ENCODE measurements at regions not wholly inside any gene's neighbourhood (a gene's known extent, or its start where the extent isn't known, plus 50 kb on each side); places are given as distances from the start of the nearest gene placed in this dataset.

DNA sequence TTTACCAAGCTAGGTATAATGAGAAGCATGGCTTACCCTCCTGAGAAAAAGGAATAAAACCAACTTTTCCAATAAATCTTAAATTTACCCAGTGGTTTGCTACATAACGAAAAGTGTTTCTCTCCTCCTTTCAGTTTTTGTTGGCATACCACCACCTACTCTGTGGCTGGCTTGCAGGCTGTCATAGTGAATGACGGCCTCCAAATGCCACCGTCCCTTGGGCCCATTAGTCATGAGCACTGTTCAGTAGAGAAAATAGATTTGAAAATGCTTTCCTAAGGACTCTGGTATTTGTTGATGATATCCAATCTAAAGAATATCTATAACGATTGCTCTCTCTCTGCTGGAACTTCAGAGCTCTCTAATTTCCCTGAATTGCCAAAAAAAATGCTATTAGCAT is 488.3 kb downstream of the MAGEE1 start:
- peaks cover 0 to 5% (median 0%) of the 10 kb centered on the region in 4 donors for H3K9me3 ChIP-seq

DNA sequence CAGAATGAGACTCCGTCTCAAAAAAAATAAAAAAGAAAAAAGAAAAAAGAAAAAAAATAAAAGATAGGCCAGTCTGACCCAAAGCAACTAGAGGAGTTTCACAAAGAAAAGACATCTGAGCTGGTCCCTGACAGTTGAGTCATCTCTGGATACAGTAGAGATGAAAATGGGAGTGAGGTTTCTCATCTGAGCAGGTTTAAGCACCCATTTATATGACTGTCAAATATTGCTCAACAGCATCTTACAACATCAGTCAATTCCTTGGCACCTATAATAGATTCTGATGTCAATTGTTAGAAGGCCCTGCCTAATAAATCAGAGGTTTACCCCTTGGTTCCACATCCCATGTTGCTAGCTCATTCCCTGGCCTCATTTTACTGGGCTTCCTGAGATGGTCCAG is 490.5 kb downstream of the MAGEE1 start:
- TF ChIP-seq, protein P1, sequence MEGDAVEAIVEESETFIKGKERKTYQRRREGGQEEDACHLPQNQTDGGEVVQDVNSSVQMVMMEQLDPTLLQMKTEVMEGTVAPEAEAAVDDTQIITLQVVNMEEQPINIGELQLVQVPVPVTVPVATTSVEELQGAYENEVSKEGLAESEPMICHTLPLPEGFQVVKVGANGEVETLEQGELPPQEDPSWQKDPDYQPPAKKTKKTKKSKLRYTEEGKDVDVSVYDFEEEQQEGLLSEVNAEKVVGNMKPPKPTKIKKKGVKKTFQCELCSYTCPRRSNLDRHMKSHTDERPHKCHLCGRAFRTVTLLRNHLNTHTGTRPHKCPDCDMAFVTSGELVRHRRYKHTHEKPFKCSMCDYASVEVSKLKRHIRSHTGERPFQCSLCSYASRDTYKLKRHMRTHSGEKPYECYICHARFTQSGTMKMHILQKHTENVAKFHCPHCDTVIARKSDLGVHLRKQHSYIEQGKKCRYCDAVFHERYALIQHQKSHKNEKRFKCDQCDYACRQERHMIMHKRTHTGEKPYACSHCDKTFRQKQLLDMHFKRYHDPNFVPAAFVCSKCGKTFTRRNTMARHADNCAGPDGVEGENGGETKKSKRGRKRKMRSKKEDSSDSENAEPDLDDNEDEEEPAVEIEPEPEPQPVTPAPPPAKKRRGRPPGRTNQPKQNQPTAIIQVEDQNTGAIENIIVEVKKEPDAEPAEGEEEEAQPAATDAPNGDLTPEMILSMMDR (IDR thresholded peaks at IDR 0.05) = no peak
- Histone ChIP-seq H3K27ac (no peak overlapping the region), H3K36me3 (no peaks in the 10 kb centered on the region), H3K4me1 (no peaks in the 10 kb centered on the region), H3K9me3 (peaks cover 0 to 5% (median 0%) of the 10 kb centered on the region in 4 donors), H3K27me3 (no peaks in the 10 kb centered on the region), H3K4me3 (no peak overlapping the region)
- DNase-seq = no peak
- intact Hi-C loops (cut with DNase I) = no loop called here
- FAIRE-seq = no peak
- 74 to 85% methylated on average over 1 of the region's 1 CpG for WGBS, 2 donors
- ATAC-seq = no peak

More for the DNA sequence above, 488.3 kb downstream of the MAGEE1 start:
- no peak for FAIRE-seq
- WGBS, 2 donors = 45 to 59% methylated on average over 4 of the region's 4 CpGs
- no peak for ATAC-seq
- no peak overlapping the region for H3K27ac ChIP-seq
- no peaks in the 10 kb centered on the region for H3K27me3 ChIP-seq
- no peaks in the 10 kb centered on the region for H3K4me1 ChIP-seq
- H3K4me3 ChIP-seq = no peak overlapping the region
- TF ChIP-seq, protein P1 (IDR thresholded peaks at IDR 0.05) = no peak
- intact Hi-C loops (cut with DNase I) = no loop called here
- no peaks in the 10 kb centered on the region for H3K36me3 ChIP-seq
- DNase-seq = no peak

DNA sequence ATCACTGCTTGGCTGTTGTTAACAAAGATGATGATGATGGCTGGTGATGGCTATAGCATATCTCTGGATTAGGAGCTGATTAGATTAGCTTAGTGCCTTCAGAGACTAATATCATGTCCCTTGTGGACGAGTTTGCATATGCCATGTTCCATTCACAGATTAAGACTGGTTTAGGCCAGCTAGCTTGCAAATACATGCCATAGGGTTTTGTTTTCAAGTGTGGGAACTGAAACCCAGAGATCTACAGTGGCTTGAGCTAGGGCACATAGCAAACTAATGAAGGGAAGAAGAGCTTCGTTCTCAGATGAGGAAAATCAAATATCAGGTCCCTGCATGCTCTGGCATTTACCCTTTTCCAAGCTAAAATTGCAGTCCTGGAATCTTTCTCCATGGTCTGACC is 492.3 kb downstream of the MAGEE1 start:
- Histone ChIP-seq H3K27ac (no peak overlapping the region), H3K4me1 (no peaks in the 10 kb centered on the region), H3K36me3 (no peaks in the 10 kb centered on the region), H3K4me3 (no peak overlapping the region), H3K9me3 (no peaks in the 10 kb centered on the region), H3K27me3 (no peaks in the 10 kb centered on the region)
- no peak for DNase-seq
- no peak for FAIRE-seq
- TF ChIP-seq, protein P1 (IDR thresholded peaks at IDR 0.05) = no peak
- WGBS, 2 donors = 27 to 30% methylated on average over 2 of the region's 2 CpGs
- ATAC-seq = no peak
- intact Hi-C loops (cut with DNase I) = no loop called here

DNA sequence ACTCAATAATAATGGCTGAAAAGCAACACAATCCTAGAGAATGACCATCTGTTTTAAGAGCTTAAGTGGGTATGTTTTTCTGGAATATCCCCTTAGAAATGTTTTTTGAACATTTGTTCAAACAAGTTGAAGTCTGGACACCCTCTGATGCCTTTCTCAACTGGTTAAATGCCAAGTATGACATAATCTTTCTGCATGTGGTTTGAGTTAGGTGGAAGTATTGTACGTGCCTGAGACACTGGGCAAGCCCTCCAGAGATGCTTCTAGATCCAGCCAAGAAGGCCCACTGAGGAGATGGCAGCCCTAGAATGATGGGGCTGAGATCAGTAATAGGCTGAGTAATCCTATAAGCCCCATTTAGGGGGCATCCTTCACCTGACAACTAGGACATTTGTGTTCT is 493.1 kb downstream of the MAGEE1 start:
- FAIRE-seq (no peak), DNase-seq (no peak), ATAC-seq (no peak)
- Histone ChIP-seq H3K36me3 (no peaks in the 10 kb centered on the region), H3K27ac (no peak overlapping the region), H3K4me3 (no peak overlapping the region), H3K9me3 (no peaks in the 10 kb centered on the region), H3K27me3 (no peaks in the 10 kb centered on the region), H3K4me1 (no peaks in the 10 kb centered on the region)
- intact Hi-C loops (cut with DNase I) = no loop called here
- TF ChIP-seq, protein P1 (IDR thresholded peaks at IDR 0.05) = no peak
- WGBS, 2 donors = 21 to 36% methylated on average over 1 of the region's 1 CpG

DNA sequence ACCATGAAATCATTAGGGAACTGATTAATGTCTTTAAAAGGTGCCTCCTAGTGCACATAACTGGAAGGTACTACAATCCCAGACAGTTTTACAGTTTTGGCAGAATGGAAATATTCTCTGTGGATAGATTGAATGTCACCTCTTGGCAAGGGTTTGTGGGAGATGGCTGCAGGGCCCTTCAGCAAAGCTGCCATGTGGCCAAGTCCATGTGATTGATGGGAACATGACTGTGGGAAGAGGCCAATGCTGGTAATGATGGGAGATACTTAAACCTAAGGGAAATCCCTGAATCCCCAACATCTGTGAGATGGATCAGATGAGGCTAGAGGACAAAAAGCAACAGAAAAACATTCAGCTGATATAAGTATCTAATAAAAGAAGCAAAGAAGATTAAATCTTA is 493.7 kb downstream of the MAGEE1 start:
- FAIRE-seq (no peak), ATAC-seq (no peak), DNase-seq (no peak)
- no peaks in the 10 kb centered on the region for H3K9me3 ChIP-seq
- H3K4me3 ChIP-seq = no peak overlapping the region
- no peak overlapping the region for H3K27ac ChIP-seq
- intact Hi-C loops (cut with DNase I) = no loop called here
- TF ChIP-seq, protein P1 (IDR thresholded peaks at IDR 0.05) = no peak
- H3K27me3 ChIP-seq = no peaks in the 10 kb centered on the region
- no peaks in the 10 kb centered on the region for H3K4me1 ChIP-seq
- no peaks in the 10 kb centered on the region for H3K36me3 ChIP-seq

Measured in pancreas (tissue), 10 donors.